Epithelial cell of proximal tubule (primary cell): ENCODE measurements at regions not wholly inside any gene's neighbourhood (a gene's known extent, or its start where the extent isn't known, plus 50 kb on each side); places are given as distances from the start of the nearest gene placed in this dataset.

ENCODE experiments used
- DNase-seq: peaks from one replicate; pipeline ENCODE4 v3.0.0-alpha.2; 2011; ENCODE audit warnings: low read depth
- H3K4me3 ChIP-seq: 2 replicates; pipeline ENCODE4 v1.5.1; 2011; ENCODE audit warnings: low read depth, mild to moderate bottlenecking, low read length
- CTCF ChIP-seq: conservative IDR thresholded peaks from 2 replicates; pipeline ENCODE4 v1.5.1; 2012; ENCODE audit warnings: low read depth, mild to moderate bottlenecking, low read length

- TF ChIP-seq CTCF: no peak
- H3K4me3 ChIP-seq: no peak overlapping the region
- DNase-seq: no peak
Observed at GRCh38 chr22:47724751-47725150, 962.3 kb downstream of the TBC1D22A start.

GRCh38 chr22:47724030-47724429 is 961.6 kb downstream of the TBC1D22A start:
- DNase-seq: no peak
- H3K4me3 ChIP-seq: no peak overlapping the region
- no peak for TF ChIP-seq CTCF

- no peak overlapping the region for H3K4me3 ChIP-seq
- no peak for DNase-seq
- TF ChIP-seq CTCF: no peak
Observed at GRCh38 chr22:47718337-47718736, 955.9 kb downstream of the TBC1D22A start.

GRCh38 chr22:47716890-47717615 is 954.6 kb downstream of the TBC1D22A start:
- TF ChIP-seq CTCF: no peak
- H3K4me3 ChIP-seq: no peak overlapping the region
- DNase-seq: no peak

- DNase-seq: no peak
- no peak overlapping the region for H3K4me3 ChIP-seq
- no peak for TF ChIP-seq CTCF
Observed at GRCh38 chr22:47715866-47716578, 953.6 kb downstream of the TBC1D22A start.

- TF ChIP-seq CTCF: no peak
- no peak overlapping the region for H3K4me3 ChIP-seq
- no peak for DNase-seq
Observed at GRCh38 chr22:47713941-47714340, 951.5 kb downstream of the TBC1D22A start.

- no peak for DNase-seq
- TF ChIP-seq CTCF: no peak
- H3K4me3 ChIP-seq: no peak overlapping the region
Observed at GRCh38 chr22:47710135-47710534, 947.7 kb downstream of the TBC1D22A start.
